ENCODE measurements at regions not wholly inside any gene's neighbourhood (a gene's known extent, or its start where the extent isn't known, plus 50 kb on each side); places are given as distances from the start of the nearest gene placed in this dataset.
A peak's percentile ranks its signal among the peaks of the same experiment; 100 is the strongest.

DNA sequence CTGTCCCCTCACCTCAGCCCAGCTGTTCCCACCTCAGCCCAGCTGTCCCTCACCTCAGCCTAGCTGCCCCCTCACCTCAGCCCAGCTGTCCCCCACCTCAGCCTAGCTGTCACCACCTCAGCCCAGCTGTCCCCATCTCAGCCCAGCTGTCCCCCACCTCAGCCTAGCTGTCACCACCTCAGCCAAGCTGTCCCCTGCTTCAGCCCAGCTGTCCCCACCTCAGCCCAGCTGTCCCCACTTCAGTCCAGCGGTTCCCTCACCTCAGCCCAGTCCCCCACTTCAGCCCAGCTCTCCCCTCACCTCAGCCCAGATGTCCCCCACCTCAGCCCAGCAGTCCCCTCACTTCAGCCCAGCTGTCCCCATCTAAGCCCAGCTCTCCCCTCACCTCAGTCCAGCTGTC is 88.4 kb upstream of the CSF3R start:
- no peak for DNase-seq

GRCh38 chr1:36570478-36571060 is 87.9 kb upstream of the CSF3R start:
- no peak for DNase-seq

DNA sequence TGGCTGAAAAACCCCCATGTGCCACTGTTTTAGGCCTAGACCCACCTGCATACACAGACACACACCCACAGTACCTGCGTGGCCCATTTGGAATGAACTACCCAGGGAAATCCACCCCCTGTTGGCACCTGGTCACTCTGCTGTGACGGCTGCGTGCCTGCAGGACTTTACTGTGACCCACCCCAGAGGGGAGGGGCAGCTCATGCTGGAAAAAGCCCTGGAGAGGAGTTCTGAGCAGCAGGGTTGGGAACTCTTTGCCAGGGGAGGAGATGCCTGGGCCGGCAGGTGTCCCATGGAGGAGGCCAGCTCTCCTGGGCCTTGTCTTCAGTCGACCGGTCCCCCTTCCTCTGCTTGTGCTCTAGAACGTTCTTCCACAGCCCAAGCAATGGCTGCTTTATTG is 87.3 kb upstream of the CSF3R start:
- DNase-seq = no peak

DNA sequence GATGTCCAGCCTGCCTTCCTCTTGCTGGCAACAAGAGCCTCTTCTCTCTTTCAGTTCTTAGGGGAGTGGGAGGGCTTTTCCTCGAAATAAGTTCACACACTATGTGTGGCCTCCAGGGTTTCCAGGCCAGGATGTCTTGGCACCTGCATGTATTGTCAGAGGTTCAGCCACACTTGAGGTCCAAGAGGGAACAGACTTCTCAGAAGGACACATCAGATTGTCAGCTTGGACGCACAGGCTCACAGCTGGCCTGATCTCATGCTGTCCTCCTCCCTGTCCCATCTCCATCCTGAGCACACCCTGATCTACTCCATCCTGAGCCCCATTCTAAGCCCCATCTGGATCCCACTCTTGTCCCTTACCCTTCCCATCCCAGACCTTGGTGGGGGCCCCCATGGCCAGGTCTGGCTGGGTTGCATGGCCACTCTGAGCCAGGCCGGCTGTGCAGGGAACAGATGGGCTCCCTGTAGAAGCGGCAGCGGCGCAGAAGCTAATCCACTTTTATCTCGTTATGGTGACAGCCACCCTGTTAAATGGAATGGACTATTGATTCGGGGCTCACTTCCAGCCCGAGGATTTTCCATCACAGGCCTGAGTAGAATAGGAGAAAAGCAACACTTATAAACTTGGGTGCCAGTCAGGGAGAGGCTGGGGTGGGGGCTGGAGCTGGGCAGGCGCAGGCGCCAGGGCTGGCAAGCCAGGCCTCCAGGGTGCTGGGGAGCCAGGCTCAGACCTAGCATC is 85.1 kb upstream of the CSF3R start:
- DNase-seq = no peak

DNA sequence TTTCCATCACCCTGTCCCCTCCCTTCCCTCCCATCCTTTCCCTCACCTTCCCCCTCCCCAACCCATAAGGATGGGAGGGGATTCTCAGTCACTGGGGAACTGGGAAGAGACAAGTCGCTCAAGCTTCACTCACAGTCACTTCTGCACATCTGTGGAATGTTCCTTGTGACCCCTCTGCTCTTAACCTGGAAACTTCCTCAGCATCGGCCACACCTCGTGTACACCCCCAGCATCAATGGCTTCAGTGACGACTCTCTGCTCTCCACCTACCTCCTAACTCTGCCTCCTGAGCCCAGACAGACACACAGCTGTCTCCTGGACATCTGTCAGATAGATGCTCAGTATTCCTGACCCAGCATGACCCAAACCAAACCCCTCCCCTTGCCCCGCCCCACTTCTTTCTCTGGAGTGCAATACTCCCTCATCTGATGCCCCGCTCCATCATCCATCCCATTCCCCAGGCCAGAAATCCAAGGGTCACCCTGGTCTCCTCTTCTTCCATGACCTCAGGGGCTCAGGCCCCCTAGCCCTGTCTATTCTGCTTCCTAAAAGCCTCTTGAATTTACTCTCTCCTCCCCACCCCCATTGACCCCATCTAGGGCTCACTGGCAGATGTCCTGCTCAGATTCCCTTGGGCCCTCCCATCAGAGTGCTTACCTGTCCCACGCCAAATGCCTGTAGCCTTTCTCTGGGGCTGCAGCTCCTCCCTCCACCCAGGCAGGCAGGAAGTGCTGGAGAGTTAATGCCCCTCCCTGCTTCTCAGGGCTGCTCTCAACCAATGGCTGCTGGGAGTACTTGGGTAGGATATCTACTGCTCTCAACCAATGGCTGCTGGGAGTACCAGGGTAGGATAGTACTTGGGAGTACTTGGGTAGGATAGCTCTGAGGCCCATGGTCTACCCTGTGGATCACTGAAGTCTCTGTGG is 83.1 kb upstream of the CSF3R start:
- no peak for DNase-seq

- DNase-seq = no peak
Observed at GRCh38 chr1:36562181-36562685, 79.5 kb upstream of the CSF3R start.

DNA sequence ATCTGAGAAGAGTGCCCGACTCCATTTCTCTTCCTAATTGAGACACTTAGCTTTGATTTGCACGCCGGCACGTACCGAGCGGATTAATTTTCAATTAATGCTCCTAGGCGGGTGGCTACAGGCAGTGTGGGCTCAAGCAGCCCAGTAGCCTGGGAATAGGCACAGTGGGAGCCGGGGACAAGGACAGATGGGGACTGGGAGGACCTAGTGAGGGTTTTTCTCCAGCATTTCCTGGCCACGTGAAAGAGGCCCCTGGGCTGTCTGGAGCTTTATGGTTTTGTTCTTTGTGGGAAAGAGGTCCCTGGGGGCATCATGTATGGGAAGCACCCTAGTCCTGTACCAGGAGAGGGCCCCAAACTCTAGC is 78.6 kb upstream of the CSF3R start:
- no peak for DNase-seq

GRCh38 chr1:36560621-36561360 is 78.1 kb upstream of the CSF3R start:
- no peak for DNase-seq

- DNase-seq = no peak
Observed at GRCh38 chr1:36560177-36560576, 77.5 kb upstream of the CSF3R start.

DNA sequence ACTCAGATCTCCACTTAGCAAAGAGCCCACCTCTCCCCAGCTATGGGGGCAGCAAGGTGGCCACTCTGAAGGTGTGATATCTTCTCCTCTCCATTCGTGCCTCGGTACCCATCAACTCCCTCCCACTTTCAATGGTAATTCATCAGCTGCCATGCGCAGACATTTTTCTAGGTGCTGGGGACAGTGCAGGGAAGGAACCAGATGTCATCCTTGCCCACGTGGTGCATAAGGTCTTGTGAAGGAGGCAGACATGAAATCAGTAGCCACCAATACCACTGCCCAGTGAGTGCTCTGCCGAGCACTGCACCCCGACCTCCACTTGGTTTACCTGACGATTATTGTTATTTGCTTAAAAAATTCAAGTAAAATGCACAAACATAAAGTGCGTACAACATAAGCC is 76.3 kb upstream of the CSF3R start:
- DNase-seq = no peak

- DNase-seq = no peak
Observed at GRCh38 chr1:36557041-36558000, 74.6 kb upstream of the CSF3R start.

DNA sequence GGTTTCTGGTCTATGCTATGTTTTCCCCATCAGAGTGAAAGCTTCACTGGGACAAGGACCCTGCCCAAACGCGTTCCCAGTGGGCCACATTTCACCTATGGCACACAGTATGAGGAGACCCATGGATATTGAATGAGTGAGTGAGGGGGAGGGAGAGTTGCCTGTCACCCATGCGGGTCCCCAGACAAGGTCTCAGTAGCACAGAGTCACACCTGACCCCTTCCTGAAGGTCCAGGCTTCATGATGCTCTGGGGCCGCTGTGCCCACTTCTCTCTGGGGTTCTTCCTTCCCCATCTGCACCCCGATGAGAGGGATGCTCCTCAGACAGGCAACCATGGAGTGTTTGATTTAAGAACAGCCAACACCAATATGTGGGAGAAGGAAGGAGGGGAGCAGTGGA is 72.3 kb upstream of the CSF3R start:
- no peak for DNase-seq

DNA sequence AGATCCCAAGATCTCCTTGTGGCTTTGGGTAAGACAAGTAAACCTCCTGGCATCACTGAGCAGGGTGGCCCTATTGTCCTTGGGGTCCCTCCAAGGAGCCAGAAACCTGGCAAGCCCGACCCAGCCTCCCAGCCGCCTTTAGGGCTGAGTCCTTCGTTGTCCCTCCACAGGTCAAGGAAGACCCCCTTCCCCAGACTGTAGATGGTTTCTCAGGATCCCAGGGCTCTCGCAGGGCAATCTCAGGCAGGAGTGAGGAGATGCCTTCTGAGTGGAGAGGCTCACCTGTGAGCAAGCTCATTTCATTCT is 71.6 kb upstream of the CSF3R start:
- DNase-seq = no peak

DNA sequence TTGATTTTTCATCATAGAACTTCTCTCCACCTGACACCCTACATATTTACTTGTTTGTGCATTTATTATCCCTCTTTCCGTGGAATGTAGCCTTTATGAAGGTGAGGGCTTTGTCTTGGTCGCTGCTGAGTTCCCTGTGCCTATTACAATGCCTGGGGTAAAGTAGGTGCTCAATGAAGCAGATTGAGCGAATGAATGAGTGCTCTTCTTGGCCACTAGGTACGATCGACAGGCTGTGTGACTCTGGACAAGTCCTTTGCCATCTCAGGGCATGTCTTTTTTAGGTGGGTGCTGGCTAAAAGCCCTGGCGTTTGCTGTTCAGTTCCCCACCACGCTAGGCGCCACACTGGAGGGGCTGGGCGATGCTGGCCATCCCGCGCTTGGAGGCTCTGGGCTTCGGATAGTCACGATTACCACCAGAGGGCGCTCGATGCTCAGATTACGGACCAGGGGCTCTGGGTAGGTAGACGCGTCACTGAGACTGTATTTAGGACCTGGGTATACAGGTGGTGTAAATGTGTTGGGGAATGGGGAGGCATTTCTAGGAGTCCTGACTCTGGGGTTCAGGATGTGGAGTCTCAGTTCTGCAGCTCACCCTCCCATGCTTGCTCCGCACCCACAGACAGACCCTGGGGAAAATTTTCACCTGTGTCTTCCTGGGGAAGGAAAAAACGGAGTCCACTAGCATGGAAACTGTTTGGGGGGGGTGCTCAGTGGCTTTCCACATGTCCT is 71.0 kb upstream of the CSF3R start:
- peak; percentile 84 for DNase-seq

DNA sequence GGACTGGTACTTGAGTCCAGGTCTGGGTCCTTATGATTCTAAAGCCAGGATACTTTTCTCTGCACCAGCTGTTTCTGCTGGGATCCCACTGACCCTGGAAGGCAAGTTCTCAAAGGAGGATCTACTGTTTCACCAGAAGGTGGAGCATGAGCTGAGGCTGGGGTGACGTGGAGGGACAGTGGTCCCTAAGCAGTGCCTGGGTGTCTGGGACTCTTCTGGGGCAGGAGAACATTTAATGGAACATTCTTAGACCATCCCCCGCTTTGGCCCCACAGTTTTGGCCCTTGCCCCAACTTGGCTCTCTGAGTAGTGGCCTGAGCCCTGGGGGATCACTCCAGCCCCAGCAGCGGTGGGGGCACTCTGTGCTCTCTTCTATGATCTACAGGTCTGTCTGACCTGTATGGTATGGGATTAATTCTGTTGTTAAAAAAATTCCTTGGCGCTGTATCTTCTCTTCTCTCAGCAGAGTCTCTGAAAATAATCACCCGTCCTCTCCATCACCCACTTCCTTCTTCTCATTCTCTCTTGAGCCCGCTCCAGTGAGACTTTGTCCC is 60.3 kb upstream of the CSF3R start:
- no peak for DNase-seq

GRCh38 chr1:36542024-36542961 is 59.6 kb upstream of the CSF3R start:
- DNase-seq = no peak

DNA sequence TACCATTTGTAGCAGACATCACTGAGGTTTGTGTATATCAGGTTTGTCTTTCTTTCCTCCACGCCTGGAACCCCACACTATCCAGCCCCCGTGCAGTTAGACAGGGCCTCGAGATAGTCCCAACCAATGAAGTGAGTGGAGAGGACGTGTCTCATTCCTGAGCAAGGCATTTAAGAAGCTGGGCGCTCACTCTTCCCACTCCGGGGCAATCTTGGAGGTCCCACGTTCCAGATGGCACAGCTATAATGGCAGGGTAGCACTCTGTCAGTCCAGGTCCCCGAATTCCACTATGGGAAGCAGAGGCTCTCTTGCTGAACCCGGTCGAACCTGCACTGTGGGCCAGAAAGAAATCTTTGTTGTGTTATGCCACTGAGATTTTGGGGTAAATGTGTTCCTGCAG is 57.3 kb upstream of the CSF3R start:
- DNase-seq = no peak

DNA sequence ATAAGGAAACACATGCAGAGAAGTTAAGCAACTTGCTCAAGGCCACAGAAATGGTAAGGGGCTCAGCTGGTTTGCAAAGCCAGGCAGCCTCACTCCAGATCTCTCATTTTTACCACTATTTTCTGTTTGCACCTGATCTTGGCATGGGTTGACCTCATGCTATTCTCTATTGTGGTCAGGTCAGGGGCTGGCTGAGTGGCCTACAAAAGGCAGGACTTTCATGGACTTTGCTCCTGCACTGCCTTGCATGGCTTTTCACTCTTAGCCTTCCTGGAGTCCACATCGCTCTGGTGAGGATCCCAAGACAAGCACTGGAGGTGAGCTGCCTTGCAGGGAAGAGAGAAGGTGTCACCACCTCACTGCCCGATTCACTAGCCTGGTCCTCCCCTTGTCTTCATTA is 56.8 kb upstream of the CSF3R start:
- no peak for DNase-seq

- no peak for DNase-seq
Observed at GRCh38 chr1:36537991-36538390, 55.3 kb upstream of the CSF3R start.

All from activated CD4-positive, alpha-beta T cell treated with anti-CD3 and anti-CD28 coated beads for 48 hours (primary cell).